ENCODE measurements at regions not wholly inside any gene's neighbourhood (a gene's known extent, or its start where the extent isn't known, plus 50 kb on each side); places are given as distances from the start of the nearest gene placed in this dataset.

- no peaks in the 10 kb centered on the region for H3K27me3 ChIP-seq (ENCODE audit: low read length)
- H3K36me3 ChIP-seq (ENCODE audit: low read depth, low read length), result no peaks in the 10 kb centered on the region
- H3K79me2 ChIP-seq (ENCODE audit: low read length), result no peaks in the 10 kb centered on the region
- H3K4me1 ChIP-seq (ENCODE audit: insufficient read depth, low read length), result no peaks in the 10 kb centered on the region
- TF ChIP-seq EZH2 (IDR thresholded peaks at IDR 0.05; ENCODE audit: low read length, unreplicated experiment), result no peak
- no peak for TF ChIP-seq CTCF (conservative IDR thresholded peaks at IDR 0.05; ENCODE audit: low read depth, low read length)
- no peak for TF ChIP-seq EZH2phosphoT487 (IDR thresholded peaks at IDR 0.05; ENCODE audit: borderline replicate concordance, low read length)
- no peak overlapping the region for H3K9ac ChIP-seq (ENCODE audit: low read length)
- no peak for ATAC-seq
- no peak overlapping the region for H3K4me3 ChIP-seq (ENCODE audit: low read length)
- no peak overlapping the region for H3K27ac ChIP-seq (ENCODE audit: low read length)
- no peaks in the 10 kb centered on the region for H3K9me2 ChIP-seq (replicated peaks; ENCODE audit: low read length)
- H2AFZ ChIP-seq (ENCODE audit: low read length), result no peak overlapping the region
- no peak overlapping the region for H3K4me2 ChIP-seq (ENCODE audit: low read length)
- H3F3A ChIP-seq (ENCODE audit: low read length, unreplicated experiment), result no peaks in the 10 kb centered on the region
- BruUV-seq (replicated peaks), result no TSS peak
- CTCF ChIA-PET, result no interaction called here
- no peaks in the 10 kb centered on the region for H4K20me1 ChIP-seq (ENCODE audit: low read length)
- H3K9me3 ChIP-seq (ENCODE audit: low read length), result no peaks in the 10 kb centered on the region
- intact Hi-C loops (cut with micrococcal nuclease), result no loop called here
- POLR2A ChIA-PET (ENCODE audit: unreplicated experiment), result no interaction called here
- DNase-seq, result no peak
Observed at GRCh38 chrX:138938003-138938402, 226.5 kb upstream of the FGF13 start.

GRCh38 chrX:138931212-138931611, 219.7 kb upstream of the FGF13 start:
- TF ChIP-seq EZH2phosphoT487 (IDR thresholded peaks at IDR 0.05; ENCODE audit: borderline replicate concordance, low read length), result no peak
- no peak for TF ChIP-seq CTCF (conservative IDR thresholded peaks at IDR 0.05; ENCODE audit: low read depth, low read length)
- no peak for TF ChIP-seq EZH2 (IDR thresholded peaks at IDR 0.05; ENCODE audit: low read length, unreplicated experiment)
- Histone ChIP-seq H3K36me3 (ENCODE audit: low read depth, low read length) (no peaks in the 10 kb centered on the region), H3K4me2 (ENCODE audit: low read length) (no peak overlapping the region), H3K9me3 (ENCODE audit: low read length) (no peaks in the 10 kb centered on the region), H3K4me1 (ENCODE audit: insufficient read depth, low read length) (peaks cover 3% of the 10 kb centered on the region), H4K20me1 (ENCODE audit: low read length) (no peaks in the 10 kb centered on the region), H3K27me3 (ENCODE audit: low read length) (no peaks in the 10 kb centered on the region), H2AFZ (ENCODE audit: low read length) (no peak overlapping the region), H3K4me3 (ENCODE audit: low read length) (no peak overlapping the region), H3K9me2 (replicated peaks; ENCODE audit: low read length) (no peaks in the 10 kb centered on the region), H3F3A (ENCODE audit: low read length, unreplicated experiment) (no peaks in the 10 kb centered on the region), H3K27ac (ENCODE audit: low read length) (no peak overlapping the region), H3K9ac (ENCODE audit: low read length) (no peak overlapping the region), H3K79me2 (ENCODE audit: low read length) (no peaks in the 10 kb centered on the region)
- no TSS peak for BruUV-seq (replicated peaks)
- ATAC-seq (no peak), DNase-seq (no peak)
- POLR2A ChIA-PET (ENCODE audit: unreplicated experiment), result no interaction called here
- intact Hi-C loops (cut with micrococcal nuclease), result no loop called here
- CTCF ChIA-PET, result no interaction called here

GRCh38 chrX:138930583-138930945, 219.0 kb upstream of the FGF13 start:
- POLR2A ChIA-PET (ENCODE audit: unreplicated experiment), result no interaction called here
- no TSS peak for BruUV-seq (replicated peaks)
- Histone ChIP-seq H3K9me3 (ENCODE audit: low read length) (no peaks in the 10 kb centered on the region), H3K36me3 (ENCODE audit: low read depth, low read length) (no peaks in the 10 kb centered on the region), H3K4me3 (ENCODE audit: low read length) (no peak overlapping the region), H2AFZ (ENCODE audit: low read length) (no peak overlapping the region), H3K79me2 (ENCODE audit: low read length) (no peaks in the 10 kb centered on the region), H3K9me2 (replicated peaks; ENCODE audit: low read length) (no peaks in the 10 kb centered on the region), H3K4me1 (ENCODE audit: insufficient read depth, low read length) (peaks cover 10% of the 10 kb centered on the region), H3K27ac (ENCODE audit: low read length) (no peak overlapping the region), H4K20me1 (ENCODE audit: low read length) (no peaks in the 10 kb centered on the region), H3K27me3 (ENCODE audit: low read length) (no peaks in the 10 kb centered on the region), H3K4me2 (ENCODE audit: low read length) (no peak overlapping the region), H3K9ac (ENCODE audit: low read length) (no peak overlapping the region), H3F3A (ENCODE audit: low read length, unreplicated experiment) (no peaks in the 10 kb centered on the region)
- intact Hi-C loops (cut with micrococcal nuclease), result no loop called here
- ATAC-seq (no peak), DNase-seq (no peak)
- CTCF ChIA-PET, result no interaction called here
- TF ChIP-seq EZH2phosphoT487 (IDR thresholded peaks at IDR 0.05; ENCODE audit: borderline replicate concordance, low read length), result no peak
- TF ChIP-seq CTCF (conservative IDR thresholded peaks at IDR 0.05; ENCODE audit: low read depth, low read length), result no peak
- no peak for TF ChIP-seq EZH2 (IDR thresholded peaks at IDR 0.05; ENCODE audit: low read length, unreplicated experiment)
